CD4-positive, alpha-beta T cell treated with Interferon gamma for 1 hour (primary cell): ENCODE measurements at regions not wholly inside any gene's neighbourhood (a gene's known extent, or its start where the extent isn't known, plus 50 kb on each side); places are given as distances from the start of the nearest gene placed in this dataset.
"Not testable (repeated sequence)": the region's sequence is repeated elsewhere in the genome, so short reads cannot be mapped to it uniquely, and the experiment has no call there.

Experiments
- DNase-seq: peaks from one replicate; pipeline ENCODE4 v3.0.0-alpha.2; 2020

GRCh38 chr16:87043231-87044031 lies 273.8 kb downstream of the C16orf95 start:
- no peak for DNase-seq

- no peak for DNase-seq
Observed at GRCh38 chr16:87044032-87044382, 273.2 kb downstream of the C16orf95 start.

GRCh38 chr16:87044829-87045228 lies 272.4 kb downstream of the C16orf95 start:
- no peak for DNase-seq

GRCh38 chr16:87045466-87046216 lies 271.6 kb downstream of the C16orf95 start:
- DNase-seq, result no peak

- DNase-seq, result no peak
Observed at GRCh38 chr16:87046235-87046634, 271.0 kb downstream of the C16orf95 start.

- no peak for DNase-seq
Observed at GRCh38 chr16:87047221-87048037, 269.8 kb downstream of the C16orf95 start.

GRCh38 chr16:87048038-87048729 lies 269.0 kb downstream of the C16orf95 start:
- no peak for DNase-seq

GRCh38 chr16:87048730-87049115 lies 268.5 kb downstream of the C16orf95 start:
- no peak for DNase-seq

- not testable (repeated sequence) for DNase-seq
Observed at GRCh38 chr16:87049216-87049615, 268.0 kb downstream of the C16orf95 start.

GRCh38 chr16:87050142-87050541 lies 267.1 kb downstream of the C16orf95 start:
- no peak for DNase-seq

- DNase-seq, result no peak
Observed at GRCh38 chr16:87051526-87052320, 265.5 kb downstream of the C16orf95 start.

- no peak for DNase-seq
Observed at GRCh38 chr16:87052506-87052905, 264.7 kb downstream of the C16orf95 start.

- DNase-seq, result no peak
Observed at GRCh38 chr16:87053016-87053982, 263.9 kb downstream of the C16orf95 start.

- DNase-seq, result no peak
Observed at GRCh38 chr16:87054154-87054553, 263.0 kb downstream of the C16orf95 start.

GRCh38 chr16:87054856-87055255 lies 262.3 kb downstream of the C16orf95 start:
- DNase-seq, result no peak

- DNase-seq, result no peak
Observed at GRCh38 chr16:87056083-87056482, 261.1 kb downstream of the C16orf95 start.

GRCh38 chr16:87056551-87056950 lies 260.6 kb downstream of the C16orf95 start:
- DNase-seq, result no peak

- no peak for DNase-seq
Observed at GRCh38 chr16:87057211-87057881, 259.8 kb downstream of the C16orf95 start.

GRCh38 chr16:87057951-87058560 lies 259.1 kb downstream of the C16orf95 start:
- DNase-seq, result no peak
